Ascending aorta (tissue), 2 donors: ENCODE measurements at regions not wholly inside any gene's neighbourhood (a gene's known extent, or its start where the extent isn't known, plus 50 kb on each side); places are given as distances from the start of the nearest gene placed in this dataset.

Experiments used
- DNase-seq, 2 donors: peaks; one replicate each; pipeline ENCODE4 v3.0.0-alpha.2; 2019; ENCODE audit warnings: low spot score in 2 of 2
- H3K27ac ChIP-seq, 2 donors: fragments of 200-600 bp; sonication (generic); one replicate each; pipeline ENCODE4 v1.5.1; 2016 to 2017; ENCODE audit warnings: mild to moderate bottlenecking in 1 of 2
- H3K27me3 ChIP-seq: fragments of 200-600 bp; sonication (generic); one replicate; pipeline ENCODE4 v1.5.1; 2017
- H3K36me3 ChIP-seq, 2 donors: fragments of 200-600 bp; sonication (generic); one replicate each; pipeline ENCODE4 v1.5.1; 2016
- H3K4me1 ChIP-seq, 2 donors: fragments of 200-600 bp; sonication (generic); one replicate each; pipeline ENCODE4 v1.5.1; 2016 to 2017; ENCODE audit warnings: mild to moderate bottlenecking in 1 of 2
- H3K4me3 ChIP-seq, 2 donors: fragments of 200-600 bp; sonication (generic); one replicate each; pipeline ENCODE4 v1.5.1; 2016 to 2017; ENCODE audit warnings: mild to moderate bottlenecking in 1 of 2
- H3K9me3 ChIP-seq, 2 donors: fragments of 200-600 bp; sonication (generic); one replicate each; pipeline ENCODE4 v1.5.1; 2016
- intact Hi-C: fragments of 100-400 bp; cut with DNase I; formaldehyde crosslinking; loops from one replicate; pipeline ENCODE4 v1.15.1; 2023
- TF ChIP-seq, protein P1 (sequence below), 3 experiments: fragments of 200-600 bp in 2 of 3; fragments of 450-650 bp in 1 of 3; sonication (generic) in 2 of 3; IDR thresholded peaks; one replicate each; pipeline ENCODE4 v1.5.1; 2016 to 2019; ENCODE audit warnings: antibody characterized with exemption in 3 of 3, mild to moderate bottlenecking in 1 of 3, moderate library complexity in 1 of 3

DNA sequence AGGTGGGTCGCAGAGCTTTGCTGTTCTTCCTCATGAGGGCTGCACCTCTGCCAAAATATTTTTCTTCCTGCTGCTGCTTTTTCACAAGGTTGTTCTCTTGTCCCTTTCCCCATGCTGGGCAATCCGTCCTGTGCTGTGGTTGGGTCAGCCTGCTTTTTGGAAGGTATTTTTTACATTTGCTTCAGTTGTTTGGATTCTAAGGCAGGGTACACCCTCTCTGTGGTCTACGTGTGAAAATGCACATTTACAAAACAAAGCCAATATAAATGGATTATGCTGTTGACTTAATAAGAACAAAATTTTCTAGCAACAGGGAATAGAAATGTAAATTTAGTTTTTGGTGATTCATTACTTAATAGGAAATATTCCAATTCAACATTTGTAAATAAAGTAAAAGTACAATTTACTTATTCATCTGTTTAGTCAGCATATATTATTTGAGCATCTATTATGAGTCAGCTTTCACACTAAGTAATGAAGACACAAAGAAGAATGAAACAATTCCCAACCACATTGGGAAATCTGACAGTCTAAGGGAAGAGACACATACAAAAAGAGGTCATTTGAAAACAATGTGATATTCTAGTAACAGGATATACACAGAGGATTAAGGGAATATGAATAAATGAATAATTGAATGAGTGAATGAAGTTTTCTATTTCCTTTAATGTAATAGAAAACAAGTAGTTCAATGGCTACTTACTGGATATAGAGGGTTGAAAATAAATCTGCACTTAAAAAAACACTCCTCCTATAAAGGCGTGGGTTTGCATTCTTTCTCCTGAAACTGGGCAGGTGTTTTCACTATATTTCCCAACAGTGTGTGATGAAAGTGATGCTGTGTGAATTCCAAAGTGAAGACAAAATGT lies 94.6 kb upstream of the PRICKLE1 start:
- Histone ChIP-seq H3K27me3 (no peaks in the 10 kb centered on the region), H3K27ac (no peak overlapping the region), H3K4me1 (no peaks in the 10 kb centered on the region), H3K36me3 (no peaks in the 10 kb centered on the region), H3K9me3 (no peaks in the 10 kb centered on the region), H3K4me3 (no peak overlapping the region)
- TF ChIP-seq, protein P1, sequence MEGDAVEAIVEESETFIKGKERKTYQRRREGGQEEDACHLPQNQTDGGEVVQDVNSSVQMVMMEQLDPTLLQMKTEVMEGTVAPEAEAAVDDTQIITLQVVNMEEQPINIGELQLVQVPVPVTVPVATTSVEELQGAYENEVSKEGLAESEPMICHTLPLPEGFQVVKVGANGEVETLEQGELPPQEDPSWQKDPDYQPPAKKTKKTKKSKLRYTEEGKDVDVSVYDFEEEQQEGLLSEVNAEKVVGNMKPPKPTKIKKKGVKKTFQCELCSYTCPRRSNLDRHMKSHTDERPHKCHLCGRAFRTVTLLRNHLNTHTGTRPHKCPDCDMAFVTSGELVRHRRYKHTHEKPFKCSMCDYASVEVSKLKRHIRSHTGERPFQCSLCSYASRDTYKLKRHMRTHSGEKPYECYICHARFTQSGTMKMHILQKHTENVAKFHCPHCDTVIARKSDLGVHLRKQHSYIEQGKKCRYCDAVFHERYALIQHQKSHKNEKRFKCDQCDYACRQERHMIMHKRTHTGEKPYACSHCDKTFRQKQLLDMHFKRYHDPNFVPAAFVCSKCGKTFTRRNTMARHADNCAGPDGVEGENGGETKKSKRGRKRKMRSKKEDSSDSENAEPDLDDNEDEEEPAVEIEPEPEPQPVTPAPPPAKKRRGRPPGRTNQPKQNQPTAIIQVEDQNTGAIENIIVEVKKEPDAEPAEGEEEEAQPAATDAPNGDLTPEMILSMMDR (IDR thresholded peaks at IDR 0.05): no peak
- intact Hi-C loops: no loop called here
- DNase-seq: no peak

DNA sequence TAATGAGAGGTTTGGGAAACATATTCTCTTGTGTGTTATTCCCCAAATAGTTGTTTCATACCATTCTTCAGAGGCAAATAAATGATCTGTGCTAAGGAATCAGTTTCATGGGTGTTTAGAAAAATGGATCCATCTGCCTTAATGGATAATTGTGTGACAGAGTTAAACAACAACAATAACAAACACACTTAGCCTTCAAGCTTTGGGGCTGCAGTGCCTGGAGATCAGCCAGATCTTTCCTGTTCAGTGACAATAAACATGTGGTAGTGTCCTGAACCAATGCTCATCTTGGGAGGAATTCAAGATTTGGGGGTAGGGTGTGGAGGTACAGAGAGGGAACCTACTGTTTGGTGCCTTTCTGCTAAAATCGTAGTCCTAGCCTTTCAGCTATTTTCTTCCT lies 93.7 kb upstream of the PRICKLE1 start:
- no peak for DNase-seq
- TF ChIP-seq, protein P1 (IDR thresholded peaks at IDR 0.05): no peak
- Histone ChIP-seq H3K27me3 (no peaks in the 10 kb centered on the region), H3K4me1 (no peaks in the 10 kb centered on the region), H3K27ac (no peak overlapping the region), H3K4me3 (no peak overlapping the region), H3K36me3 (no peaks in the 10 kb centered on the region), H3K9me3 (no peaks in the 10 kb centered on the region)
- intact Hi-C loops: no loop called here

DNA sequence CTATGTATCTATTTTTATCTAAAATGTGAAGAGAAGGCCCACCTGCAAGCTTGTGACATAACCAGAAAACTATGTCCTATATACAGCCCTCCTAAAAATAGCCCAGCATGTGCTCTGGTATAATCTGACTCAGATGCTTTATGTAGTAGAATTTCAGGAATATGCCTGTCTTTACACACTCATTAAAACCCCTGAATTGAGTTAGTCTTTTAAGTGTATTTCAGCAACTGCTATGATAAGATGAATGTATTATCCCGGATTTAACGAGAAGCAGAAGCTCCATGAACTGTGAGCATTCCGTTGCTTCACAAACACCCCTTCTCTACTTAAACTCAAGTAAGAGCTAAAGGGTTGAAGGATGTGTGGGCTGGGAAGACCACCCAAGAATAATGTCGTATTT lies 89.9 kb upstream of the PRICKLE1 start:
- H3K4me3 ChIP-seq: no peak overlapping the region
- H3K4me1 ChIP-seq: no peaks in the 10 kb centered on the region
- H3K27me3 ChIP-seq: no peaks in the 10 kb centered on the region
- TF ChIP-seq, protein P1 (IDR thresholded peaks at IDR 0.05): no peak
- intact Hi-C loops: no loop called here
- DNase-seq: no peak
- H3K36me3 ChIP-seq: no peaks in the 10 kb centered on the region
- H3K9me3 ChIP-seq: no peaks in the 10 kb centered on the region
- no peak overlapping the region for H3K27ac ChIP-seq

DNA sequence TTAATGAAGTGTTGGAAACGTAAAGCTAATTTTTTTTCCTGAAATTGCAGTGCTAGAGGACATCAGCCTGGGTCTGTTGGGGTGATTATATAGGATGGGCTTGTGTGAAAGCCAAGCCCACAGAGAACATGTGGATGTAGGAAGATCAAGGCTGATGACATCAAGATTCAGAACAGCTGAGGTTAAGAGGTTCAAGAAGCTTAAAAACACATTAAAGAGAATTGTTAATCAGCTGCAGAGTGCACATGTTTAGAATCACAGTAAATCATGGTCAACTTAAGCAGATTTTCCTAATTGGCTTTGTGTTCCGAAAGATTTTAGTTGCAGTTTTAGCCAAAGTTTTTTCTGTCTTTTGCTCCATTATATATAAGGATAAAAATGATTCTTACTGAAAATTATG lies 87.9 kb upstream of the PRICKLE1 start:
- TF ChIP-seq, protein P1 (IDR thresholded peaks at IDR 0.05): no peak
- no peak for DNase-seq
- Histone ChIP-seq H3K9me3 (no peaks in the 10 kb centered on the region), H3K36me3 (no peaks in the 10 kb centered on the region), H3K4me3 (no peak overlapping the region), H3K27ac (no peak overlapping the region), H3K27me3 (no peaks in the 10 kb centered on the region), H3K4me1 (no peaks in the 10 kb centered on the region)
- intact Hi-C loops: no loop called here

DNA sequence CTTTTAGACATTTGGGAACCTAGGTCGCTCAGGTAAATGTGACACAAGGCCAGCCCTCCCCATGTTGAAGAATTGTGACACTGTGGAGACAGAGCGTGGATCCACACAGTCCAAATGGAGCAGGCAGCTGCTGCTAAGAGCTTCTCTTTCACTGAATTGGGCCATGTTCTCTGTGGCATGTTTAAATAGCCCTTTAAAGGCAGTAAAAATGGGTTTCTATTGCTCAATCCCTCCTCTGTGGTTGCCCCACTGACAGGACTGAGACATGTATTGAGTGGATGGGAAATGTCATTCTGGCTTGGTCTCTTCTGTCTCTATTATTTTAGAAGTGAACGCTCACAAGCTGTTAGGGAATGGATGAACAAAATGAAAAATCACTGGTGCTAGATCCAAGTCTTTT lies 84.0 kb upstream of the PRICKLE1 start:
- Histone ChIP-seq H3K36me3 (no peaks in the 10 kb centered on the region), H3K4me1 (no peaks in the 10 kb centered on the region), H3K27me3 (no peaks in the 10 kb centered on the region), H3K4me3 (no peak overlapping the region), H3K27ac (no peak overlapping the region), H3K9me3 (no peaks in the 10 kb centered on the region)
- TF ChIP-seq, protein P1 (IDR thresholded peaks at IDR 0.05): no peak
- intact Hi-C loops: no loop called here
- no peak for DNase-seq
